BLaER1 treated with 17β-estradiol and CSF1 and Interleukin-3, amounts not matched to agents 10 nM and 100 nM (cell line): ENCODE measurements at regions not wholly inside any gene's neighbourhood (a gene's known extent, or its start where the extent isn't known, plus 50 kb on each side); places are given as distances from the start of the nearest gene placed in this dataset.

Experiments
- H3K27ac ChIP-seq, 11 experiments: shearing (Covaris generic); formaldehyde crosslinking; 2 replicates each; pipeline ENCODE4 v1.8.1; 2022
- H3K27me3 ChIP-seq, 11 experiments: shearing (Covaris generic); formaldehyde crosslinking; 2 replicates each; pipeline ENCODE4 v1.8.1; 2022
- H3K36me3 ChIP-seq, 11 experiments: shearing (Covaris generic); formaldehyde crosslinking; 2 replicates each; pipeline ENCODE4 v1.8.1; 2022
- H3K4me1 ChIP-seq, 10 experiments: shearing (Covaris generic); formaldehyde crosslinking; 2 replicates each; pipeline ENCODE4 v1.8.1; 2022
- H3K4me2 ChIP-seq, 11 experiments: shearing (Covaris generic); formaldehyde crosslinking; 2 replicates each; pipeline ENCODE4 v1.8.1; 2022
- H3K4me3 ChIP-seq, 10 experiments: shearing (Covaris generic); formaldehyde crosslinking; 2 replicates each; pipeline ENCODE4 v1.8.1; 2022
- H3K9ac ChIP-seq, 11 experiments: shearing (Covaris generic); formaldehyde crosslinking; 2 replicates each; pipeline ENCODE4 v1.8.1; 2022
- H3K9me3 ChIP-seq, 11 experiments: shearing (Covaris generic); formaldehyde crosslinking; replicated peaks in 1 of 11; 2 replicates each; pipeline ENCODE4 v1.8.1; 2022
- H4K20me1 ChIP-seq, 11 experiments: shearing (Covaris generic); formaldehyde crosslinking; 2 replicates each; pipeline ENCODE4 v1.8.1; 2022
- Cebpa-rat ChIP-seq, 11 experiments: shearing (Covaris generic); IDR thresholded peaks; 2 replicates each; pipeline ENCODE4 v1.8.1; 2022

DNA sequence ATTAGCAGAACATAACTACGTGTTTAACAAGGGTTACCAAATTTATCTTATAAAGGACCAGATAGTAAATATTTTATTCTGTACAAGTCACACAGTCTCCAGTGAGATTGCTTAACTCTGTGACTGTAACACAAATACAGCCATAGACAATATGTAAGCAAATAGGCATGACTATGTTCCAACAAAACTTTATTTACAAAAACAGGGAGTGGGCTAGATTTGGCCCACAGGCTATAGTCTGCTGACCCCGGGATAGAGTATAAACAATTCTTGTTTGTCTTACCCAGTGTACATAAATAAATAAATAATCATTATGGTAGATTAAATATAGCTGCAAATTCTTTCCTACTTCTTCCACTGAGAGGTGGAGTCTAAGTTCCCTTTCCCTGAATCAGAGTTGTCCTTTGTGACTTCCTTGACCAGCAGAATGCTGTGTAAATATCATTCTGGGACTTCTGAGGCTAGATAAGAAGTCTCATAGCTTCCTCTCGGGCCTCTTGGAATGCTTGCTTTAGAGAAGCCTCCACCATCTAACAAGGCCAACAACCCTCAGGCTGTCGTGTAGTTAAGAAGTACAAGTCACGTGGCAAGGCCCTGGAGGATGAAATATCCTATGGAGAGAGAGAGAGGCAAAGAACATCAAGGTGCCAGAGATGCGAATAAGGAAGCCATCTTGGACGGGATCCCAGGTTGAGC lies 59.1 kb upstream of the TMEM244 start:
- H3K4me3 ChIP-seq, result no peak overlapping the region
- no peaks in the 10 kb centered on the region for H4K20me1 ChIP-seq
- H3K27ac ChIP-seq, result no peak overlapping the region
- H3K9me3 ChIP-seq, result no peaks in the 10 kb centered on the region
- H3K9ac ChIP-seq, result no peak overlapping the region
- peaks cover 11 to 20% (median 14%) of the 10 kb centered on the region in 10 experiments; a peak in 19 of 20 replicates for H3K4me1 ChIP-seq
- H3K4me2 ChIP-seq, result no peak overlapping the region
- H3K36me3 ChIP-seq, result no peaks in the 10 kb centered on the region
- no peaks in the 10 kb centered on the region for H3K27me3 ChIP-seq
- TF ChIP-seq Cebpa-rat (IDR thresholded peaks at IDR 0.05), result no peak

DNA sequence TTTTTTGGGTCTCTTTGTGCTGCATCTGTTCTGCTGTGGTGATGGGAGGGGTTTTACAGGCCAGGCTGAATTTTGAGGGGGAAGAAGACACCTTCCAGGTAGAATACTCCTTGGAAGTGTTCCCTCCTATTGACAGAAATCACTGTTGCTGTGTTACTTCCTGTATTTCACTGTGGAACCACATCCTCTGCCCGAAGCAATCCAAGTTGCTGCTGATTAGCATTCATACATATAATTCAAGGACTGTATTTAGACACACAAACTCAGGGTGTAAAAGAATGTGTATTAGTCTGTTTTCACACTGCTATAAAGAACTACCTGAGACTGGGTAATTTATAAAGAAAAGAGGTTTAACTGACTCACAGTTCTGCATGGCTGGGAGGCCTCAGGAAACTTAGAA lies 50.6 kb upstream of the TMEM244 start:
- H4K20me1 ChIP-seq, result no peaks in the 10 kb centered on the region

More for the DNA sequence above, 50.6 kb upstream of the TMEM244 start:
- H3K27me3 ChIP-seq, result no peaks in the 10 kb centered on the region
- peaks cover 0 to 6% (median 0%) of the 10 kb centered on the region in 11 experiments; a peak in 1 of 22 replicates for H3K9me3 ChIP-seq
- no peak for TF ChIP-seq Cebpa-rat (IDR thresholded peaks at IDR 0.05)
- no peaks in the 10 kb centered on the region for H3K36me3 ChIP-seq
- H3K4me2 ChIP-seq, result peak overlapping the region in 2 of 11 experiments; percentile 20 to 21; a peak in 2 of 22 replicates
- peaks cover 0 to 30% (median 0%) of the 10 kb centered on the region in 10 experiments; a peak in 8 of 20 replicates for H3K4me1 ChIP-seq
- H3K27ac ChIP-seq, result no peak overlapping the region
- no peak overlapping the region for H3K9ac ChIP-seq
- H3K4me3 ChIP-seq, result no peak overlapping the region
